PC-3 (cell line): ENCODE measurements at regions not wholly inside any gene's neighbourhood (a gene's known extent, or its start where the extent isn't known, plus 50 kb on each side); places are given as distances from the start of the nearest gene placed in this dataset.

Experiments
- ATAC-seq: fragments of 200-7000 bp; cut with Tn5 transposase; 2 replicates; pipeline ENCODE4 v1.9.1; 2020; ENCODE audit warnings: mild to moderate bottlenecking, moderate library complexity
- BruUV-seq: library from RNA; stranded (reverse); fragments of 400-500 nt; replicated peaks from 2 replicates; lab custom pipeline; 2021; lab: Mats Ljungman, UMichigan
- CTCF ChIA-PET: fragments of 300-600 bp; sonication (Branson Sonifier 250); formaldehyde crosslinking; loops from one replicate; lab custom pipeline; 2022; ENCODE audit warnings: antibody characterized with exemption; lab: Charles Lee
- POLR2A ChIA-PET: fragments of 300-600 bp; sonication (Branson Sonifier 250); formaldehyde crosslinking; loops from one replicate; lab custom pipeline; 2022; ENCODE audit warnings: antibody characterized with exemption; ENCODE audit not compliant: unreplicated experiment; lab: Charles Lee
- DNase-seq: peaks from one replicate; pipeline ENCODE4 v3.0.0-alpha.2; 2015
- H2AFZ ChIP-seq: fragments of 300-600 bp; sonication (generic); 2 replicates; pipeline ENCODE4 v1.6.0; 2016; ENCODE audit warnings: antibody characterized with exemption, low read length
- H3F3A ChIP-seq: fragments of 300-600 bp; sonication (generic); one replicate; pipeline ENCODE4 v1.6.0; 2017; ENCODE audit warnings: antibody characterized with exemption, low read length, control low read depth, mild to moderate bottlenecking; ENCODE audit not compliant: unreplicated experiment
- H3K27ac ChIP-seq: fragments of 300-600 bp; sonication (generic); 2 replicates; pipeline ENCODE4 v1.5.1; 2016; ENCODE audit warnings: mild to moderate bottlenecking, low read length
- H3K27me3 ChIP-seq: fragments of 300-600 bp; sonication (generic); 2 replicates; pipeline ENCODE4 v1.6.1; 2016; ENCODE audit warnings: low read length, mixed read lengths
- H3K36me3 ChIP-seq: fragments of 300-600 bp; sonication (generic); 2 replicates; pipeline ENCODE4 v1.6.1; 2016; ENCODE audit warnings: low read depth, mixed run types, low read length, mixed read lengths
- H3K4me1 ChIP-seq: fragments of 300-600 bp; sonication (generic); 2 replicates; pipeline ENCODE4 v1.5.1; 2016; ENCODE audit warnings: low read length; ENCODE audit not compliant: insufficient read depth
- H3K4me2 ChIP-seq: fragments of 300-600 bp; sonication (generic); 2 replicates; pipeline ENCODE4 v1.6.0; 2016; ENCODE audit warnings: low read length
- H3K4me3 ChIP-seq: fragments of 300-600 bp; sonication (generic); 2 replicates; pipeline ENCODE4 v1.5.1; 2016; ENCODE audit warnings: mild to moderate bottlenecking, low read length, mixed read lengths
- H3K79me2 ChIP-seq: fragments of 300-600 bp; sonication (generic); 2 replicates; pipeline ENCODE4 v1.6.1; 2017; ENCODE audit warnings: low read length, mixed read lengths
- H3K9ac ChIP-seq: fragments of 300-600 bp; sonication (generic); 2 replicates; pipeline ENCODE4 v1.6.0; 2016; ENCODE audit warnings: mild to moderate bottlenecking, low read length
- H3K9me2 ChIP-seq: fragments of 300-600 bp; sonication (generic); replicated peaks from 2 replicates; pipeline ENCODE4 v1.6.1; 2016; ENCODE audit warnings: mixed run types, low read length, mixed read lengths
- H3K9me3 ChIP-seq: fragments of 300-600 bp; sonication (generic); 2 replicates; pipeline ENCODE4 v1.6.1; 2016; ENCODE audit warnings: low read length, mixed read lengths
- H4K20me1 ChIP-seq: fragments of 300-600 bp; sonication (generic); 2 replicates; pipeline ENCODE4 v1.6.1; 2016; ENCODE audit warnings: low read length, mixed read lengths
- CTCF ChIP-seq: fragments of 300-600 bp; sonication (generic); conservative IDR thresholded peaks from 2 replicates; pipeline ENCODE4 v1.5.1; 2017; ENCODE audit warnings: antibody characterized with exemption, low read depth, mild to moderate bottlenecking, low read length
- EZH2 ChIP-seq: fragments of 300-600 bp; sonication (generic); IDR thresholded peaks from one replicate; pipeline ENCODE4 v1.6.1; 2017; ENCODE audit warnings: antibody characterized with exemption, mild to moderate bottlenecking, low read length; ENCODE audit not compliant: unreplicated experiment
- EZH2phosphoT487 ChIP-seq: fragments of 300-600 bp; sonication (generic); IDR thresholded peaks from 2 replicates; pipeline ENCODE4 v1.6.1; 2018; ENCODE audit warnings: mild to moderate bottlenecking, antibody characterized with exemption, low read length, borderline replicate concordance
- intact Hi-C: fragments of 100-400 bp; cut with micrococcal nuclease; formaldehyde crosslinking; loops from 2 replicates; pipeline ENCODE4 v1.9.0; 2023

- H3K79me2 ChIP-seq: no peaks in the 10 kb centered on the region
- no peak overlapping the region for H3K27ac ChIP-seq
- H4K20me1 ChIP-seq: no peaks in the 10 kb centered on the region
- no peak overlapping the region for H3K4me2 ChIP-seq
- BruUV-seq: no TSS peak
- no peak for DNase-seq
- H2AFZ ChIP-seq: no peak overlapping the region
- H3K36me3 ChIP-seq: no peaks in the 10 kb centered on the region
- no peaks in the 10 kb centered on the region for H3F3A ChIP-seq
- H3K9me3 ChIP-seq: no peaks in the 10 kb centered on the region
- H3K9ac ChIP-seq: no peak overlapping the region
- H3K27me3 ChIP-seq: no peaks in the 10 kb centered on the region
- TF ChIP-seq CTCF (no peak), EZH2 (no peak), EZH2phosphoT487 (no peak)
- no peaks in the 10 kb centered on the region for H3K4me1 ChIP-seq
- ChIA-PET CTCF (no interaction called here), POLR2A (no interaction called here)
- ATAC-seq: no peak
- H3K9me2 ChIP-seq: no peaks in the 10 kb centered on the region
- intact Hi-C loops: no loop called here
- H3K4me3 ChIP-seq: no peak overlapping the region
Observed at GRCh38 chr3:5811016-5811415, 623.5 kb downstream of the EDEM1 start.

DNA sequence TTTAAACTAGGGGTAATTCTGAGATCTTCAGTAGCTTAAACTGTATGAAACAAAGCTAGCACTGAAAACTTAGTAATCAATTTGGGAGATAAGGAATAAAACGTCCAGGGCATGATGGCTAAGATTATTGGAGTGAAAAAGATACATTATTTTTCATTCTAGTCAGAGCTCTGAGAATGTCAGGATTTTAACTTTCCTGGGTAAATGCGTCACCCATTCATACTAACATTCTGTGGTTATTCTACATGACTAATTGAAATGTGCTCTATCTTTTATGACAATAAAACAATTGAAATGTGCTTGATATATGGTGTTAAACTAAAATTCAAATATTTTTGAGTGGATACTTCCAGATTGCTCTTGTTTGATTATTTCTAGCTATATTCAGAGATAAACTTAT is 626.0 kb downstream of the EDEM1 start:
- Histone ChIP-seq H3K4me1 (no peaks in the 10 kb centered on the region), H3F3A (no peaks in the 10 kb centered on the region), H3K4me3 (no peak overlapping the region), H3K36me3 (no peaks in the 10 kb centered on the region), H3K4me2 (no peak overlapping the region), H3K9ac (no peak overlapping the region), H3K27me3 (no peaks in the 10 kb centered on the region), H2AFZ (no peak overlapping the region), H3K9me3 (no peaks in the 10 kb centered on the region), H3K79me2 (no peaks in the 10 kb centered on the region), H3K27ac (no peak overlapping the region), H3K9me2 (no peaks in the 10 kb centered on the region), H4K20me1 (no peaks in the 10 kb centered on the region)
- TF ChIP-seq EZH2 (no peak), CTCF (no peak), EZH2phosphoT487 (no peak)
- no peak for DNase-seq
- ChIA-PET CTCF (no interaction called here), POLR2A (no interaction called here)
- no peak for ATAC-seq
- intact Hi-C loops: no loop called here
- BruUV-seq: no TSS peak

DNA sequence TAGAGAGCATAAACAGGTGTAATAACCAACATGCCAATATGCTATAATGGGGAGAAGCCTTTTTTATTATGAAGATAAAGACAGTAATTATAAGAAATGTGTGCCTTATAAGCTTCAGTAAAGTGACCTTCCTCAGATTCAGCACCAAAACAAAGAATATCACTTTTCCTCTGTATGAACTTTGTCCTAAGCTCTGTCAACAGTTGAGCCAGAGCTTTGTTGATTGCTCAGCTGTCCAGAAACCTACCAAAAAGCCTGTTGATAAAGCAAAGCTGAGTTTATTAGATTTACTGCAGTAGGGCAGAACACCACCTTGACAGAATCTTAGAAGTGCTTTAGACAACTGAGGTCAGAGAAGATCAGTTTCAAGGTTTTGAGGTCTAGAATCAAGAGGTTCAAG is 635.3 kb downstream of the EDEM1 start:
- ChIA-PET POLR2A (no interaction called here), CTCF (no interaction called here)
- Histone ChIP-seq H3K4me1 (no peaks in the 10 kb centered on the region), H3K27ac (no peak overlapping the region), H3K9me3 (no peaks in the 10 kb centered on the region; the same call in 1 of the 2 replicates), H3K79me2 (no peaks in the 10 kb centered on the region), H3F3A (no peaks in the 10 kb centered on the region), H2AFZ (no peak overlapping the region), H3K4me3 (no peak overlapping the region), H3K36me3 (no peaks in the 10 kb centered on the region), H3K27me3 (no peaks in the 10 kb centered on the region), H3K4me2 (no peak overlapping the region), H4K20me1 (no peaks in the 10 kb centered on the region), H3K9ac (no peak overlapping the region), H3K9me2 (no peaks in the 10 kb centered on the region)
- TF ChIP-seq EZH2 (no peak), CTCF (no peak), EZH2phosphoT487 (no peak)
- no peak for ATAC-seq
- no peak for DNase-seq
- intact Hi-C loops: no loop called here
- no TSS peak for BruUV-seq
